ENCODE measurements at regions not wholly inside any gene's neighbourhood (a gene's known extent, or its start where the extent isn't known, plus 50 kb on each side); places are given as distances from the start of the nearest gene placed in this dataset.

GRCh38 chr3:124229420-124229819, 237.5 kb upstream of the ROPN1 start:
- no peak for ATAC-seq (ENCODE audit: low read depth in 2 of 2)
- Mint-ChIP-seq H3K36me3 (peaks cover 0 to 3% of the 10 kb centered on the region in 2 donors), H3K27me3 (peaks cover 27 to 37% (median 27%) of the 10 kb centered on the region in 3 donors), H3K27ac (no peak overlapping the region), H3K4me1 (no peaks in the 10 kb centered on the region), H3K4me3 (no peak overlapping the region), H3K9me3 (peaks cover 0 to 9% (median 5%) of the 10 kb centered on the region in 7 donors)
- no peak for DNase-seq

- DNase-seq (no peak), ATAC-seq (ENCODE audit: low read depth in 2 of 2) (no peak)
- peaks cover 0 to 9% (median 5%) of the 10 kb centered on the region in 7 donors for H3K9me3 Mint-ChIP-seq
- peaks cover 27 to 41% (median 31%) of the 10 kb centered on the region in 3 donors for H3K27me3 Mint-ChIP-seq
- no peak overlapping the region for H3K27ac Mint-ChIP-seq
- H3K36me3 Mint-ChIP-seq: peaks cover 0 to 3% of the 10 kb centered on the region in 2 donors
- H3K4me3 Mint-ChIP-seq: no peak overlapping the region
- no peaks in the 10 kb centered on the region for H3K4me1 Mint-ChIP-seq
These were observed 237.9 kb upstream of the ROPN1 start for GRCh38 chr3:124229836-124230235.

GRCh38 chr3:124230432-124230831, 238.5 kb upstream of the ROPN1 start:
- no peak for DNase-seq
- Mint-ChIP-seq H3K4me1 (no peaks in the 10 kb centered on the region), H3K4me3 (no peak overlapping the region), H3K27ac (no peak overlapping the region), H3K36me3 (peaks cover 0 to 3% of the 10 kb centered on the region in 2 donors), H3K9me3 (peaks cover 0 to 9% (median 5%) of the 10 kb centered on the region in 7 donors), H3K27me3 (peaks cover 28 to 47% (median 33%) of the 10 kb centered on the region in 3 donors)
- no peak for ATAC-seq (ENCODE audit: low read depth in 2 of 2)

GRCh38 chr3:124230998-124231397, 239.1 kb upstream of the ROPN1 start:
- Mint-ChIP-seq H3K36me3 (peaks cover 0 to 3% of the 10 kb centered on the region in 2 donors), H3K9me3 (peaks cover 0 to 9% (median 5%) of the 10 kb centered on the region in 7 donors), H3K4me3 (no peak overlapping the region), H3K27me3 (peaks cover 33 to 53% (median 39%) of the 10 kb centered on the region in 3 donors), H3K4me1 (no peaks in the 10 kb centered on the region), H3K27ac (no peak overlapping the region)
- ATAC-seq (ENCODE audit: low read depth in 2 of 2) (no peak), DNase-seq (no peak)

GRCh38 chr3:124234852-124235252, 242.9 kb upstream of the ROPN1 start:
- no peaks in the 10 kb centered on the region for H3K36me3 Mint-ChIP-seq
- peaks cover 21 to 47% (median 42%) of the 10 kb centered on the region in 3 donors for H3K27me3 Mint-ChIP-seq
- ATAC-seq (ENCODE audit: low read depth in 2 of 2) (no peak), DNase-seq (no peak)
- H3K9me3 Mint-ChIP-seq: peaks cover 0 to 9% (median 2%) of the 10 kb centered on the region in 7 donors
- H3K4me1 Mint-ChIP-seq: no peaks in the 10 kb centered on the region
- H3K4me3 Mint-ChIP-seq: no peak overlapping the region
- H3K27ac Mint-ChIP-seq: no peak overlapping the region

- peaks cover 0 to 9% (median 2%) of the 10 kb centered on the region in 7 donors for H3K9me3 Mint-ChIP-seq
- no peak for DNase-seq
- no peaks in the 10 kb centered on the region for H3K36me3 Mint-ChIP-seq
- H3K4me1 Mint-ChIP-seq: no peaks in the 10 kb centered on the region
- no peak overlapping the region for H3K27ac Mint-ChIP-seq
- H3K4me3 Mint-ChIP-seq: no peak overlapping the region
- H3K27me3 Mint-ChIP-seq: peaks cover 21 to 53% (median 42%) of the 10 kb centered on the region in 3 donors
- ATAC-seq (ENCODE audit: low read depth in 2 of 2): no peak
These were observed 243.5 kb upstream of the ROPN1 start for GRCh38 chr3:124235446-124235845.

- Mint-ChIP-seq H3K9me3 (peaks cover 0 to 2% (median 0%) of the 10 kb centered on the region in 7 donors), H3K4me1 (no peaks in the 10 kb centered on the region), H3K4me3 (no peak overlapping the region), H3K27ac (no peak overlapping the region), H3K27me3 (peaks cover 13 to 32% (median 28%) of the 10 kb centered on the region in 3 donors), H3K36me3 (no peaks in the 10 kb centered on the region)
- DNase-seq: no peak
- ATAC-seq (ENCODE audit: low read depth in 2 of 2): no peak
These were observed 251.4 kb upstream of the ROPN1 start for GRCh38 chr3:124243177-124243859.

GRCh38 chr3:124246376-124246775, 254.5 kb upstream of the ROPN1 start:
- H3K27me3 Mint-ChIP-seq: peaks cover 24 to 43% (median 28%) of the 10 kb centered on the region in 3 donors
- H3K27ac Mint-ChIP-seq: no peak overlapping the region
- ATAC-seq (ENCODE audit: low read depth in 2 of 2): no peak
- DNase-seq: no peak
- H3K9me3 Mint-ChIP-seq: peaks cover 0 to 4% (median 0%) of the 10 kb centered on the region in 7 donors
- H3K4me3 Mint-ChIP-seq: no peak overlapping the region
- no peaks in the 10 kb centered on the region for H3K36me3 Mint-ChIP-seq
- H3K4me1 Mint-ChIP-seq: no peaks in the 10 kb centered on the region

GRCh38 chr3:124246949-124247348, 255.0 kb upstream of the ROPN1 start:
- Mint-ChIP-seq H3K27me3 (peaks cover 18 to 38% (median 28%) of the 10 kb centered on the region in 3 donors), H3K9me3 (peaks cover 0 to 4% (median 0%) of the 10 kb centered on the region in 7 donors), H3K27ac (no peak overlapping the region), H3K4me1 (no peaks in the 10 kb centered on the region), H3K4me3 (no peak overlapping the region), H3K36me3 (no peaks in the 10 kb centered on the region)
- ATAC-seq (ENCODE audit: low read depth in 2 of 2) (no peak), DNase-seq (no peak)

GRCh38 chr3:124248471-124249028, 256.6 kb upstream of the ROPN1 start:
- H3K36me3 Mint-ChIP-seq: no peaks in the 10 kb centered on the region
- H3K27ac Mint-ChIP-seq: no peak overlapping the region
- no peak for DNase-seq
- H3K27me3 Mint-ChIP-seq: peaks cover 11 to 37% (median 26%) of the 10 kb centered on the region in 3 donors
- no peak overlapping the region for H3K4me3 Mint-ChIP-seq
- H3K4me1 Mint-ChIP-seq: no peaks in the 10 kb centered on the region
- H3K9me3 Mint-ChIP-seq: peaks cover 0 to 4% (median 0%) of the 10 kb centered on the region in 7 donors
- ATAC-seq (ENCODE audit: low read depth in 2 of 2): no peak

GRCh38 chr3:124249038-124249437, 257.1 kb upstream of the ROPN1 start:
- Mint-ChIP-seq H3K36me3 (no peaks in the 10 kb centered on the region), H3K9me3 (peaks cover 0 to 4% (median 0%) of the 10 kb centered on the region in 7 donors), H3K27me3 (peaks cover 11 to 37% (median 26%) of the 10 kb centered on the region in 3 donors), H3K27ac (no peak overlapping the region), H3K4me3 (no peak overlapping the region), H3K4me1 (no peaks in the 10 kb centered on the region)
- DNase-seq (no peak), ATAC-seq (ENCODE audit: low read depth in 2 of 2) (no peak)

- Mint-ChIP-seq H3K27me3 (peaks cover 11 to 37% (median 23%) of the 10 kb centered on the region in 3 donors), H3K4me1 (no peaks in the 10 kb centered on the region), H3K4me3 (no peak overlapping the region), H3K27ac (no peak overlapping the region), H3K9me3 (peaks cover 0 to 4% (median 0%) of the 10 kb centered on the region in 7 donors), H3K36me3 (no peaks in the 10 kb centered on the region)
- ATAC-seq (ENCODE audit: low read depth in 2 of 2) (no peak), DNase-seq (no peak)
These were observed 258.1 kb upstream of the ROPN1 start for GRCh38 chr3:124250053-124250452.

- no peak for DNase-seq
- H3K27ac Mint-ChIP-seq: no peak overlapping the region
- no peak for ATAC-seq (ENCODE audit: low read depth in 2 of 2)
- no peaks in the 10 kb centered on the region for H3K36me3 Mint-ChIP-seq
- H3K4me3 Mint-ChIP-seq: no peak overlapping the region
- H3K9me3 Mint-ChIP-seq: no peaks in the 10 kb centered on the region
- H3K27me3 Mint-ChIP-seq: peaks cover 5 to 11% (median 8%) of the 10 kb centered on the region in 3 donors
- peaks cover 0 to 6% (median 3%) of the 10 kb centered on the region in 3 donors for H3K4me1 Mint-ChIP-seq
These were observed 264.2 kb upstream of the ROPN1 start for GRCh38 chr3:124256156-124256555.

GRCh38 chr3:124256599-124256998, 264.7 kb upstream of the ROPN1 start:
- Mint-ChIP-seq H3K4me1 (peaks cover 0 to 6% (median 3%) of the 10 kb centered on the region in 3 donors), H3K27me3 (peaks cover 5 to 11% (median 8%) of the 10 kb centered on the region in 3 donors), H3K36me3 (no peaks in the 10 kb centered on the region), H3K4me3 (no peak overlapping the region), H3K27ac (no peak overlapping the region), H3K9me3 (no peaks in the 10 kb centered on the region)
- DNase-seq (no peak), ATAC-seq (ENCODE audit: low read depth in 2 of 2) (no peak)
